ENCODE measurements at regions not wholly inside any gene's neighbourhood (a gene's known extent, or its start where the extent isn't known, plus 50 kb on each side); places are given as distances from the start of the nearest gene placed in this dataset.

GRCh38 chr3:30078736-30079135 lies 527.7 kb upstream of the TGFBR2 start:
- TF ChIP-seq, protein P1, sequence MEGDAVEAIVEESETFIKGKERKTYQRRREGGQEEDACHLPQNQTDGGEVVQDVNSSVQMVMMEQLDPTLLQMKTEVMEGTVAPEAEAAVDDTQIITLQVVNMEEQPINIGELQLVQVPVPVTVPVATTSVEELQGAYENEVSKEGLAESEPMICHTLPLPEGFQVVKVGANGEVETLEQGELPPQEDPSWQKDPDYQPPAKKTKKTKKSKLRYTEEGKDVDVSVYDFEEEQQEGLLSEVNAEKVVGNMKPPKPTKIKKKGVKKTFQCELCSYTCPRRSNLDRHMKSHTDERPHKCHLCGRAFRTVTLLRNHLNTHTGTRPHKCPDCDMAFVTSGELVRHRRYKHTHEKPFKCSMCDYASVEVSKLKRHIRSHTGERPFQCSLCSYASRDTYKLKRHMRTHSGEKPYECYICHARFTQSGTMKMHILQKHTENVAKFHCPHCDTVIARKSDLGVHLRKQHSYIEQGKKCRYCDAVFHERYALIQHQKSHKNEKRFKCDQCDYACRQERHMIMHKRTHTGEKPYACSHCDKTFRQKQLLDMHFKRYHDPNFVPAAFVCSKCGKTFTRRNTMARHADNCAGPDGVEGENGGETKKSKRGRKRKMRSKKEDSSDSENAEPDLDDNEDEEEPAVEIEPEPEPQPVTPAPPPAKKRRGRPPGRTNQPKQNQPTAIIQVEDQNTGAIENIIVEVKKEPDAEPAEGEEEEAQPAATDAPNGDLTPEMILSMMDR (IDR thresholded peaks at IDR 0.05), result no peak
- TF ChIP-seq REST (IDR thresholded peaks at IDR 0.05; ENCODE audit: insufficient read depth in 1 of 2, low read depth in 2 of 2, low read length in 1 of 2), result no peak
- TF ChIP-seq POLR2AphosphoS5 (IDR thresholded peaks at IDR 0.05; ENCODE audit: low read depth, low read length), result no peak

Data from Panc1 (cell line).